Stimulated activated CD4-positive, alpha-beta T cell treated with anti-CD3 and anti-CD28 coated beads, TNF-alpha, amount 100 ng/mL, for 48 hours (primary cell): ENCODE measurements at regions not wholly inside any gene's neighbourhood (a gene's known extent, or its start where the extent isn't known, plus 50 kb on each side); places are given as distances from the start of the nearest gene placed in this dataset.

Source experiments
- DNase-seq, 3 donors: peaks; one replicate each; pipeline ENCODE4 v3.0.0-alpha.2; 2020; ENCODE audit warnings: low read depth in 3 of 3

DNA sequence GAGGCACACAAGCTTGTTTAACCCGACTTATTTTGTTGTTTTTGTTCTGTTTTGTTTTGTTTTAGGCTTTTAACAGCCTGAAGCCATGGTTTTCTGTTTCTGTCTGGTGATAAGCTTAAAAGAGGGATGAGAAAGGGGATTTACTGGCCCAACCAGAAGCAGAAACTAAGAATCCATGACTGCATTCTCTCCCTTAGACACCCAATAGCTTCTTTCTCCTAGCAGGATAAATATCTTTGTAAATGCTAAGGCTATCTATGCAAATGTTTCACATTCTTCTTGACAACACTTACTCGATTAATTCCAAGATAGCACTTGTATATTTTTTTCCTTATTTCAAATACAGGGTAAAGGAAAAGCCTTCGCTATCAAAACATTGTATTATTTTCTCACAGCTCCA lies 53.7 kb upstream of the SMAD1 start:
- no peak for DNase-seq

DNA sequence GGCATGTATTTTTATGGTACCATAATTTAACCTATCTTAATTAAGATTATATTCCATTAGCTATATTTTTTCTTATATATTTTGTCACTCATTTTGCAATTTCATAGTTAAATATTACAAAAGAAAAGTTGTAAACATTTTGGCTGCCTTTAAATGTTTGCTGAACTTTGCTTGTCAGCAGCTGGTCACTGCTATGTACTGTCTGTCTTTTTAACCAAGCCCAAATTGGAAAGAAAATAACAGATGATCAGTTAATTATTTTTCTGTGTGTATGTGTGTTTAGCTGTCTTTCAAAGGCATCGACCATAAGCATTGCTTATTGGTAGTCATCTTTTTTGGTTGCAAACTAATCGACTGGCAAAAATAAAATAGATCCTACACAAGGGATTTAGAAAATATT lies 54.4 kb upstream of the SMAD1 start:
- DNase-seq: no peak

DNA sequence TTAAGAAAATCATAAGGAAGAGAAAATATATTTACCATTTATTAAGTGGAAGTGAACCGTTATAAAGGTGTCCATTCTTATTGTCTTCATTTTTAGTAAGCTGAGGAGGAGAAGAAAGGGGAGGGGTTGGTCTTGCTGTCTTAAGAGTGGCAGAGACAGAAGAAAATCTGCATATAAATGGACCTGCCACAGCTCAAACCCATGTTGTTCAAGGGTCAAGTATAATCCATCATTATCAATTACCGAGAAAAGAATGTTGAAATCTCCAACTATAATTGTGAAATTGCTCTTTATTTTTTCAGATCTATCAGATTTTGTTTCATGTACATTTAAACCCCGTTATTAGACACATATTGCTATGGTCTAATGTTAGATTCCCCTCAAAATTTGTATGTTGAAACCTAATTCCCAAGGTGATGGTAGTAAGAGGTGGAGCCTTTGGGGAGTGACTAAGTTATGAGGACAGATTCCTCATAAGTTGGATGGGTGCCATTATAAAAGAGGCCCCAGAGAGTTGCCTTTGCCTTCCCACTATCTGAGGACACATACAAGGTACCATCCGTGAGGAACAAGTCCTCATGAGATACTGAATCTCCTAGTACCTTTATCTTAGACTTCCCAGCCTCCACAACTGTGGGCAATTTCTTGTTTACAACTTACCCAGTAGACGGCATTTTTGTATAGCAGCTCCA lies 58.5 kb upstream of the SMAD1 start:
- DNase-seq: no peak

DNA sequence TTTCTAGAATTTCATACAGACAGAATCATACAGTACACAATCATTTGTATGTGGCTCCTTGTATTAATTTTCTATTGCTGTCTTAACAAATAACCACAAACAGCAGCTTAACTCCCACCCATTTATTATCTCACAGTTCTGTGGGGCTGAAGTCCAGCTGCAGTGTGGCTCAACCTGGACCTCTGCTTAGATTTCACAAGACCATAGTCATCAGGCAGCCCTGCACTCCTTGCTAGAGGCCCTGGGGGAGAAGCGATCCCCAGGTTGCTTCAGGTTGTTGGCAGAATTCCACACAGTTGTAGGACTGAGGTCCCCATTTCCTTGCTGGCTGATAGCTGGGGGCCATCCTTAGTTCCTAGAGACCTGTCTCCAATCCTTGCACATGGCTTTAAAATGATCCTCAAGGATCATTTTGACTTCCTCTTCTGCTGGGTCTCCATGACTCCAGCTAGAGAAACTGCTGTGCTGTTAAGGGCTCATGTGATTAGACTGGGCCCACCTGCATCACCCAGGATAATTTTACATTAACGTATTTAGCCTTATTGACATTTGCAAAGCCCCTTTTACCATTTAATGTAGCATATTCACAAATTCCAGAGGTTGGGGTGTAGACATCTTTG lies 60.9 kb upstream of the SMAD1 start:
- DNase-seq: no peak

DNA sequence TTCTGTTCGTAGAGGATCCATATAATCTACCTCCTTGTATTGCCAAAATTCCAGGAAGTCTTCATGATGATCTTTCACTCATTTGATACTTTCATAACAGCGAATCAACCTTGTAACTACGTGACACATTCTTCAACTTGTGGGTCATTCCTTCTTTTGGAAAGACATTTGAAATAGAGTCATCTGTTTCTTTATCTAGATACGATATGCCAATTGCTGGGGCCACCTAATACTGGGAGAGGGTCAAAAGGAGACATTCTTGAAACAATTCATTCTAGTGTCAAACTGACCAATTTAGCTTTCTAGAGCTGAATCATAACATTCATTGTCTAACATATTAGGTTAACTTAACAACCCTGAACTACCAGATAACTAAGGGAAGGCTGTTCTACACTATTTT lies 62.9 kb upstream of the SMAD1 start:
- DNase-seq: no peak

DNA sequence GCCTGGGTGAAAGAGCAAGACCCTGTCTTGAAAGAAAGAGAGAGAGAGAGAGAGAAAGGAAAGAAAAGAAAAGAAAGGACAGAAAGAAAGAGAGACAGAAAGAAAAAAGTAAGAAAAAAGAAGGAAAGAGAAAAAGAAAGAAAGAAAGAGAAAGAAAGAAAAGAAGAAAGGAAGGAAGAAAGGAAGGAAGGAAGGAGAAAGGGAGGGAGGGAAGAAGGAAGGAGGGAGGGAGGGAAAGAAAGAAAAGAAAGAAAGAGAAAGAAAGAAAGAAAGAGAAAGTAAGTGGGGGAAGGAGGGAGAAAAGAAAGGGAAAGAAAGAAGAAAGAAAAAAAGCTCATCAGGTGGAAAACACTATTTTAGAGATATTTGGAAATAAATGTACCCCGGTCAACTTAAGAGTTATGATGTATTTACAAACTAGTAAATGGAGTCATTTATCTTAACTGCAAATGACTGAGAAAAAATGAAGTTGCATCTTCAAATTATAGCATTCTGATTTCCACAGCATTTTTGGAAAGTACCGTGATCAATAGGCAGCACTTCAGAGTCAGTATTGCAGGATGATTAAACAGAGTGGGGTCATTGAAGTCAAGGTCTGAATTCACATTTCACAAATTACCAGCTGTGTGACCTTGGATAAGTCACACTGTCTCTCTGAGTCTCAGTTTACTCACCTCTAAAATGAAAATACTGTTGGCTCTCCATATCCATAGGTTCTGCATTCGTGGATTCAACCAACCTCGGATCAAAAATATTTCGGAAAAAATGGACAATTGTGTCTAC lies 64.1 kb upstream of the SMAD1 start:
- DNase-seq: no peak

DNA sequence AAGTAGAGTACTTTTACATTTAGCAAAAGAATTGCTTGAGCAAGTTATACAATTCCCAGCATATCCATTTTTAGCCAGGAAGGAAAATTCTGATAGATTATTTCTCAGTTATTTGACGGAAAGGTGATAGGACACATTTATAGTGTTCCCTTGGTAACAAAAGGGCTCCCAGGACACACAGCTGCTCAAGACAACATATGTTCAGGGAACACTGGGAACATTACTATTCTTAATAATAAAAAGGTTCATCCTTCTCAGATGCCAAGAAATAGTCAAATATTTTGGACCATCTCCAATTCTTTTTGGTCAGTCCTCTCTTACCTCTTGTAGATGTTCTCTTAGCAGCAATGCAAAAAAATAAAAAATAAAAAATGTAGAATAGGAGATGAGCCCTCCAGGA lies 66.8 kb upstream of the SMAD1 start:
- DNase-seq: no peak

DNA sequence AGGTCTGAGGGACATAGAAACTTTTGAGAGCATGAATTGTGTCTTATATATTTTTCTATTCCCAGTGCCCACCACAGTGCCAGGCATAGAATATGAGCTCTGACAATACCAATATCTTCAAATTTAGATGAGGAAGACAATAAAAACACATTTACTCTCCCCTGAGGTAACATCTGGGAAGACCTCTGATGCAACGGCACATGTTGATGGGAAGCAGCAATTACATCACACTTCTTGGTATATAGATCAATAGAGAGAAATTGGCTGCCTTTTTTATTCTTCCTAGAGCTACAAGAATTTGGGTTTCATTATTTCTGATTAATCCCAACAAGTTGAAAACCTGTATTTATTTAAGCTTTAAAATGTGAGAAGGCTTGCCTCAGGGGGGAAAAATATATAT lies 67.4 kb upstream of the SMAD1 start:
- no peak for DNase-seq

DNA sequence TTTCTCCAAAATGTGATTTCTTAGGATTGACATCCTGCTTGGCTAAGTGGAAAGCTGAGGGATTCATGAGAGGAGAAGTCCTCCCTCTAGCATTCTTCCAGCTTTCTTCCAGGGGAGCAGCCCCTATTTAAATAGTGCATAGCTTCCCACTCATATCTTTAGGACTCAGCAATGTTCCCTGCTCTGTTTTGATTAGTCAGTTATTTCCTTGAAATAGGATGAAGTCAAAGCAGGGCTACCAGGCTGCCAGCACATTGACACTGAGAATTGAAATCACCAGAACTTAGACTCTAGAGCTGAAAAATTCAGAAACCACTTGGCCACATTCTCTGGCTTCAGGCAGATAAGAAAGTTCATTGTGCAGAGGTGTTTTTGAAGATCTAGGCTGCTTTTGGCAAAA lies 74.7 kb upstream of the SMAD1 start:
- no peak for DNase-seq

DNA sequence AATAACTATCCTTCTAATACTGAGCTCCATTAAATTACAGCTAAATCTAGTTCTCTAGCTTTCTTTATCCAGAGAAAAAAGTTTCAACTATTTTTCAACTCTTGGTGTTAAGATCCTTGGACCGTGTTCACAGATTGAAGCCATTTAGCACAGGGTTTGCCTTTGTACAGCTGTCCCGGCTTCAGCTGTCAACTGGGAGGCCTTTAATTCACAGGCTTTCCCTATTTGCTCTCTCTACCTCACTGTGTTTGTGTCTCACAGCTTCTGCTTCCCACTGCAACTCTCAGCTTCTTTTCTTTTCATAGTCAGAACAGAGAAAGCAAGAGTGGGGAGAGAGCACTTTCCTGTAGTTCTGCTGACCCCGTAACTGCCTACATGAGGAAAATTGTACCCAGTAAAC lies 76.9 kb upstream of the SMAD1 start:
- no peak for DNase-seq

DNA sequence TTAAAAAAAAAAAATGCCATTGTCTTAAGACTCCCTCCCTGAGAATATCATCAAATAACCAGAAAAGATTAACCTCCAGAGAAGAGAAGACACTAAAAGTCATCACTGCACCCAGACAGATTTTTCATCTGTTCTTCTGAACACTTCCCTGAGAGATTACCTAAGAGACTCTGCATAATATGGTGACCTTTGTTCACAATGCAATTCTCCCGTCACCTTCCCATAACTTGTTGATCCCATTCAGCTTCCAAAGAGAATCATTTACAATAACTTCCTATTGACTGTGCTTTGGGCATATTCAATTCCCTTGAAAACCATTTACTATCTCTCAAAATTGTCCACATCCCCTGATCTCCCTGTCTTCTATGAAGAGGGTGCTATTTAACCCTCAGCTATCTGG lies 85.1 kb upstream of the SMAD1 start:
- no peak for DNase-seq

DNA sequence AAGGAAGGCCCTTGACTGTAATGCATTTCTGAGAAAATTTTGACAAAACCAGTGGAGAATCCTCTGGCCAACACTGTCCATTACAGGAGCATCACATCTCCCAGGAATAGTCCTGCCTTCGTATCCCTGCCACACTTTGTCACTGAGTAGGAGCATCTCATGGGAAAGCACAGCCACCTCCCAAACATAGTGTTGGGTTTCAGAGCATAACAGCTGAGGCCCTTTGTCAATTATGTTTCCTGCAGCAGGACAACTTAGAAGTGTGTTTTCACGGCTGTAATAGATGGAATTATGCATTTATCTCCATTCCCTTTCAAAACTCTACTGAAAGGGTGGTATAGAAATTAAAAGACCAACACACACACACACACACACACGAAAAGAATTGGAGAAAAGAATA lies 91.1 kb upstream of the SMAD1 start:
- DNase-seq: no peak

DNA sequence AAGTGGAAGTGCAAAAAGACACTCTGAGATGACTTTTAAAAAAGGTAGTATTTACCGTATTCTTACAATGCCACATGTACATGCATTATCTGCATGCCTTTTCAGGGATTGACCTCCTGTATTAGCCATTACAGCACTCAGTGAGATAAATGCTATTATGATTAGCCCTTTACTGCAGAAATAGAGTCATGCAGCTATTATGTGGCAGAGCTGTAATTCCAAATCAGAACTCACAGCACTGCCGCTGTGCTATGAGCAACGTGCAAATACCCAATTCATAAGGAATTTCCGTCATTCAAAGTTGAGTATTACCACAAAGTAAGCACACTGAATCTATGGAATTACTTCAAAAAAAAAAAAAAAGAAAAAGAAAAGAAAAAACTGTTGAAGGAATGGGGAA lies 92.1 kb upstream of the SMAD1 start:
- DNase-seq: no peak

DNA sequence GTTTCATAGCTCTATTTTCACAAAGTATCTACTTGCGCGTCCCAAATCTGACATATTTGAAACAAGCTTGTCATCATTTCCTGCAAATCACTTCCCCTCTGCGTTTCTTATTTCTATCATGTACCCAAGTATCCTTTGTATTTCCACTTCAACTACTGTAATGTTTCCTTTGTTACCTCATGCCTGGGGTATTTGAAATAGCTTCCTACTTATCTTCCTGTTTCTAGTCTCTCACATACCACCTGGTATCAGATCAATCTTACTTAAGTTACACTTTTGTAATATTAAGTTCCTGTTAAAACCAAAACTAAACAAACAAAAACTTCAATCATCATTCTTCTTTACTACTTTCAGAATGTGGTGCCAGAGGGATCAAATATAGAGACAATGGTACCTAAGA lies 93.6 kb upstream of the SMAD1 start:
- no peak for DNase-seq

DNA sequence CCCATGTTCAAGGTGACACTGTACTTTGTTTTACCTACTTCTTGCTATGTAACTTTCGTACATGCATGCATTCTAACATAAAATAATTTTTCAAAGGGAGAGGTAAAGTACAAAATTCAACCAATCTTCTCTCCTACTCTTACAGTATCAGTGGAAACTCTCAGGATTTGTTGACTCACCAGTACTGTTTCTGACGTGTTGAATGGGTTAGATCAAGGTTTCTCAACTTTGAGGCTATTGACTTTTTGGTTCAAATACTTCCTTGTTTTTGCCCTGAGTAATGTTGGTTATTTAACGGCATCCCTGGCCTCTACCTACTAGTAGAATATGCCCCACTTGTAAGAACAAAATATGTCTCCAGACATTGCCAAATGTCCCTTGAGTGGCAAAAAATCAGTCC lies 94.6 kb upstream of the SMAD1 start:
- no peak for DNase-seq

DNA sequence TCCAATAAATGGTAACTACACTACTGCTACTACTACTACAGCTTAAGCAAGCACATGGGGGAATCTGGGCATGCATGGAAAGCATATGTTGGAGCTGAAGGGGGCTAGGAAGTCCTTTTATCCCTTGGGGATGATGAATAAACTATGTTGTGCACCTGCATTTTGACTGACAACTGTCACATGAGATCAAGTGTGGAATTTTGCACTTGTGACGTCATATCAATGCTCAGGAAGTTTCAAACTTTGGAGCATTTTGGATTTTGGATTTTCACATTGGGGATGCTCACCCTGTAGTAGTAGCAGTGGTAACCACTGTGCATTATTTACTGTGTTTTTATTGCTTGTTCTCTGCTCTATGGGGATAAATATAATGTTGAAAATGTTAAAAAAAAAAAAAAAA lies 100.5 kb upstream of the SMAD1 start:
- DNase-seq: no peak

DNA sequence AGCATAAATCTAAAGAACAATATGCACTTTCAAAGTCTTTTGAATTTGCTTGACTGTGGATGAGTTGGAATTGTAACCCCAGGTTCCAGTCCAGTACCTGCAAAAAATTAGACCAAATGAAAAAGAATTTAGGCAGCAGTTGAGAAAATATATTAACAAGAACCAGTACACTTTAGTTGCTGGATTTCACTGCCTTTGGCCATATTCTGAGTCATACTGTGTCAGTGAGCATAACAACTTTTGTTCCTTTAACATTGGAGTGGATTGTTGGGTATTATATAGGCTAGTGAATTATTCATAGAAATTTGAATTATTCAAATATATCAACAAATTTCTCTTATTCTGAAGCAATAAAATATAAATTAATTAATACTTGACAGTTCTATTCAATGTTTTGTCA lies 101.5 kb upstream of the SMAD1 start:
- DNase-seq: no peak

DNA sequence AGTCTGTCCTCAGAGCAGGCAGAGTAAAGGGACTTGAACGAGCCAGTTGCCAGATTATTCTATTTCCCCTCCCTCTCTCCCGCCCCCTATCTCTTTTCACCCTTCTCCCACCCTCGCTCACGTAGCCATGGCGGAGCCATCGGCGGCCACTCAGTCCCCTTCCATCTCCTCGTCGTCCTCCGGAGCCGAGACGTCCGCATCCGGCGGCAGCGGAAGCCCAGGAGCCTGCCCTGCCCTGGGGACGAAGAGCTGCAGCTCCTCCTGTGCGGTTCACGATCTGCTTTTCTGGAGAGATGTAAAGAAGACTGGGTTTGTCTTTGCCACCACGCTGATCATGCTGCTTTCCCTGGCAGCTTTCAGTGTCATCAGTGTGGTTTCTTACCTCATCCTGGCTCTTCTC lies 106.2 kb upstream of the SMAD1 start:
- DNase-seq: no peak

DNA sequence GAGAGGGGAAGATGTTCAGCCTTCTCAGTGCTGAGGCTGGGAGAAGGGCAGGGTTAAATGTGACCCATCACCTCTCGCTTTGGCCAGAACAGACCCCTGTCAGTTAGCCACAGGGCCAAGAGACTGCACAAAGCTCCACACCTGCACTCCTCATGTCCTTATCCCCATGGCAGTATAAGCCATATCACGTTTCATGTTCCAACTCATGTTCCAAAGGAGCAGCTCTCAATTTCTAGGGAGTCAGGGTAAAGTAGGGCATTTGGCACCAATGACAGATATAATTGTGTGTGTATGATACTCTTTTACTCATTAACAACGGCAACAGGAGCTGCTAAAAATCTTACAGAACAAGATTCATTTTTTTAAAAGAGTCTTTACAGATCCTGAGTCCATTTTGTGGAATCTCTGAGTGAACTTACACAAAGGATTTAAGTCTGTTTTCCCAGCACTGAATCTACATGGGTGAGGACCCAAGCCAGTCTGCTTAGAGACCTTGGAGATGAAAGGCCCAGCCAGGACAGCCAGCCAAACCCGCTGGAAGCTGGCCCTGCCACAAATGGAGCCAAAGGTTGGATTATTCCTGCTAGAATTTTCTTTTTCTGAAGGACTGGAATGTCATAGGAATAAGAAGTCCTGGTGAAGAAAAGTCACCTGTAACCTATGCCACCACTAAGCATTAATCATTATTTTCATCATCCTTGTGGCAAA lies 129.1 kb upstream of the SMAD1 start:
- DNase-seq: no peak

DNA sequence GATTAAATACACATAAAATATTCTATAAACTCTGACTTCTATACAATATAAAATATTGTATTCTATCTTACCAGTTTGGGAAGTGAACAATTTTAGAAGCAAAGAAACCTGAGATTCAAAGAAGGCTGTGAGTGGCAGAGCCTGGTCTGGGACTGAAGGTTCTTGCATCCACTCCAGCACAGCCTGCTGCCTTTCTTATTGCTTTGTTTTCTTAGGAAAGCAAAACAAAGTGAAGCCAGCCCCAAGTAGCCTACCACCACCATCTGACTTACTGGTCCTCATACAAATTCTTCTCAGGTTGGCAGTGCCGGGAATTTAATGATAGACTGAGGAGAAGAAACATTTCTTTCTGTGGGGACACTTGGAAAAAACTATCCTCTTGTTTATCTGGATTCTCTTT lies 129.7 kb upstream of the SMAD1 start:
- no peak for DNase-seq

DNA sequence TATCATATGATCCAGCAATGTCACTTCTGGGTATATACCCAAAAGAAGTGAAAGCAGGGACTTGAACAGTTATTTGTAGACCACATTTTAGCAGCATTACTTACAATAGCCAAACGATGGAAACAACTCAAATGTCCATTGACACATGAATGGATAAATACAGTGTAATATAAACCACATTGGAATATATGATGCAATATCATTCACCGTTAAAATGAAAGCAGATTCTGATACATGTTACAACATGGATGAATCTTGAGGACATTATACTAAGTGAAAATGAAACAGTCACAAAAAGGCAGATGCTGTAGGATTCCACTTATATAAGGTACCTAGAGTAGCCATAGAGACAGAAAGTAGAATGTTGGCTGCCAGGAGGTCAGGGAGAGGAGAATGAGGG lies 130.5 kb upstream of the SMAD1 start:
- no peak for DNase-seq

DNA sequence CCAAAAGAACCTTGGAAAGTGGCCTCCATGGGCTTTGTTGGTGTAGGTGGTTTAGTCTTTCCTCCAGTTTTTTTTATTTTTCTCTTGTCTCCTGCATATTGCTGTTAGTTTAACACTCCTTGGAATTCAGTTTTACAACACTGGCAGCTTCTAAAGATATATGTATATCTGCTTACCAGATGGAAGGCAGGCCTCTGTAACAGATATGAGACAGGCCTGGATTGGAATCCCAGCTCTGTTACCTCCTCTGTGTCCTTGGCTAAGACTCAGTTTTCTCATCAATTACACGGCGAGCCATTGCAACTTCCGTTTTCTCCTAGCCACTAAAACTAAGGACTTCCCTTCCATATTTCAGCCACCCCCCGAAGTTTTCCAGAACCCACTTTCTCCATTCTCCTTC lies 133.4 kb upstream of the SMAD1 start:
- DNase-seq: no peak

DNA sequence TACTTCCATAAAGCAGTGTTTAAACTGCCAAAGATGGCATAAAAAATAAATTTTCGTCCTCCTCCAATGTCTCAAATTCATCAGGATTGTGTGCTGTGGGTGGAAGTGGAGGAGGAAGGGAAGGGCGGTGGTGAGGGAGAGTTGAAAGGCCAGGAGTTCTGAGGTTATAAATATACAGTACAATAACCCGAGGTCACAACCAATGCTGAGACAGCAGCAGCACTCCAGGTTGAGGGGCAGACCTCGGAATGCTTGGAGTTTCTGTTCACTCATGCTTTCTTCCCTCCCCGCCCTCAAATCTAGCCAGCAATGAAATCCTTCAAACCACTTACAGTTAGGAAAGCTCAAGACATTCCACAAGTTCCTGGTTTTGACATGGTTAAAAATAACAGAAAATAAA lies 134.0 kb upstream of the SMAD1 start:
- no peak for DNase-seq
